ENCODE measurements at regions not wholly inside any gene's neighbourhood (a gene's known extent, or its start where the extent isn't known, plus 50 kb on each side); places are given as distances from the start of the nearest gene placed in this dataset.

DNA sequence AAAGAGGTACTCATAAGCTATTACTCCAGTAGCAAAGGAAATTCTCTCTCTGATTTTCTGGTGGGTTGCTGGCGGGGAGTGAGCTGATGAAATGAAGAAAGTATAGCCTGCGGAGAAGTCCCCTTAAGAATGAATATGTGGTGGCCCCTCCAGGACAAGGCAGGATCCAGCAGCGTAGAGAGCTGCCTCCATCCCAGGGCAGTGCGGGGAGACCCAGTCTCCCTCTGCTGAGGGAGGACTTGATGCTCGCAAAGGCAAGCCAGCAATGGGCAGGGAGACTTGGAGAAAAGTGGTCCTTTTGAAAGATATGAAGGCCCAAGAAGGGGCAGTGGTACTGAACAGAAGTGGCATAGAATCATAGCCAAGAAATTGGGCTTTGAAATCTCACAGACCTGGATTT lies 106.0 kb upstream of the SLC44A3 start:
- no peak for TF ChIP-seq EZH2phosphoT487 (IDR thresholded peaks at IDR 0.05; ENCODE audit: borderline replicate concordance)
- TF ChIP-seq, protein P1, sequence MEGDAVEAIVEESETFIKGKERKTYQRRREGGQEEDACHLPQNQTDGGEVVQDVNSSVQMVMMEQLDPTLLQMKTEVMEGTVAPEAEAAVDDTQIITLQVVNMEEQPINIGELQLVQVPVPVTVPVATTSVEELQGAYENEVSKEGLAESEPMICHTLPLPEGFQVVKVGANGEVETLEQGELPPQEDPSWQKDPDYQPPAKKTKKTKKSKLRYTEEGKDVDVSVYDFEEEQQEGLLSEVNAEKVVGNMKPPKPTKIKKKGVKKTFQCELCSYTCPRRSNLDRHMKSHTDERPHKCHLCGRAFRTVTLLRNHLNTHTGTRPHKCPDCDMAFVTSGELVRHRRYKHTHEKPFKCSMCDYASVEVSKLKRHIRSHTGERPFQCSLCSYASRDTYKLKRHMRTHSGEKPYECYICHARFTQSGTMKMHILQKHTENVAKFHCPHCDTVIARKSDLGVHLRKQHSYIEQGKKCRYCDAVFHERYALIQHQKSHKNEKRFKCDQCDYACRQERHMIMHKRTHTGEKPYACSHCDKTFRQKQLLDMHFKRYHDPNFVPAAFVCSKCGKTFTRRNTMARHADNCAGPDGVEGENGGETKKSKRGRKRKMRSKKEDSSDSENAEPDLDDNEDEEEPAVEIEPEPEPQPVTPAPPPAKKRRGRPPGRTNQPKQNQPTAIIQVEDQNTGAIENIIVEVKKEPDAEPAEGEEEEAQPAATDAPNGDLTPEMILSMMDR (conservative IDR thresholded peaks at IDR 0.05; ENCODE audit: low read length): no peak
